SK-N-SH treated with all-trans-retinoic acid at 6 μM for 48 hours (cell line): ENCODE measurements at regions not wholly inside any gene's neighbourhood (a gene's known extent, or its start where the extent isn't known, plus 50 kb on each side); places are given as distances from the start of the nearest gene placed in this dataset.

Experiments used
- ATAC-seq: fragments of 200-7000 bp; cut with Tn5 transposase; 3 replicates; pipeline ENCODE4 v1.9.1; 2020; ENCODE audit warnings: mild to moderate bottlenecking, moderate library complexity
- ARNTL ChIP-seq: fragments of 450-650 bp; formaldehyde crosslinking; IDR thresholded peaks from 2 replicates; pipeline ENCODE4 v1.5.0; 2020; ENCODE audit warnings: low read depth, mild to moderate bottlenecking, moderate library complexity, borderline replicate concordance
- BACH2 ChIP-seq: fragments of 250-450 bp; sonication (Bioruptor Pico); IDR thresholded peaks from 2 replicates; pipeline ENCODE4 v1.9.0; 2021; ENCODE audit warnings: mild to moderate bottlenecking, borderline replicate concordance
- CREB5 ChIP-seq: fragments of 250-450 bp; sonication (Bioruptor Pico); IDR thresholded peaks from 2 replicates; pipeline ENCODE4 v1.5.1; 2020; ENCODE audit warnings: low read depth, mild to moderate bottlenecking, moderate library complexity
- CSDC2 ChIP-seq: fragments of 250-450 bp; sonication (Bioruptor Pico); IDR thresholded peaks from 2 replicates; pipeline ENCODE4 v1.5.0; 2020; ENCODE audit warnings: mild to moderate bottlenecking, moderate library complexity
- CSRNP3 ChIP-seq: fragments of 250-450 bp; sonication (Bioruptor Pico); IDR thresholded peaks from 2 replicates; pipeline ENCODE4 v1.5.1; 2021; ENCODE audit warnings: mild to moderate bottlenecking, moderate library complexity
- ESRRG ChIP-seq: fragments of 250-450 bp; sonication (Bioruptor Pico); IDR thresholded peaks from 2 replicates; pipeline ENCODE4 v1.6.1; 2021; ENCODE audit warnings: mild to moderate bottlenecking
- ISL1 ChIP-seq: fragments of 250-450 bp; sonication (Bioruptor Pico); IDR thresholded peaks from 2 replicates; pipeline ENCODE4 v2.1.2; 2022; ENCODE audit warnings: mild to moderate bottlenecking, moderate library complexity
- OSR1 ChIP-seq: fragments of 250-450 bp; sonication (Bioruptor Pico); IDR thresholded peaks from 2 replicates; pipeline ENCODE4 v1.8.0; 2022; ENCODE audit warnings: moderate library complexity, mild to moderate bottlenecking, inconsistent platforms
- PATZ1 ChIP-seq: fragments of 250-450 bp; sonication (Bioruptor Pico); IDR thresholded peaks from 2 replicates; pipeline ENCODE4 v1.8.0; 2020; ENCODE audit warnings: mild to moderate bottlenecking, moderate library complexity, borderline replicate concordance
- POU6F1 ChIP-seq: fragments of 250-450 bp; sonication (Bioruptor Pico); IDR thresholded peaks from 2 replicates; pipeline ENCODE4 v1.8.0; 2021; ENCODE audit warnings: low read depth, mild to moderate bottlenecking, moderate library complexity, borderline replicate concordance
- PPARA ChIP-seq: fragments of 250-450 bp; sonication (Bioruptor Pico); IDR thresholded peaks from 2 replicates; pipeline ENCODE4 v1.5.0; 2020; ENCODE audit warnings: mild to moderate bottlenecking, borderline replicate concordance
- RARB ChIP-seq: fragments of 250-450 bp; sonication (Bioruptor Pico); IDR thresholded peaks from 2 replicates; pipeline ENCODE4 v1.8.0; 2021; ENCODE audit warnings: mild to moderate bottlenecking, moderate library complexity
- SNAI2 ChIP-seq: fragments of 250-450 bp; sonication (Bioruptor Pico); IDR thresholded peaks from 2 replicates; pipeline ENCODE4 v1.5.0; 2020; ENCODE audit warnings: mild to moderate bottlenecking, moderate library complexity
- TCF4 ChIP-seq: fragments of 250-450 bp; sonication (Bioruptor Pico); IDR thresholded peaks from 2 replicates; pipeline ENCODE4 v1.8.0; 2021; ENCODE audit warnings: mild to moderate bottlenecking, moderate library complexity, borderline replicate concordance
- TSHZ2 ChIP-seq: fragments of 250-450 bp; sonication (Bioruptor Pico); IDR thresholded peaks from 2 replicates; pipeline ENCODE4 v1.5.0; 2020; ENCODE audit warnings: mild to moderate bottlenecking, moderate library complexity
- ZC3H10 ChIP-seq: fragments of 250-450 bp; sonication (Bioruptor Pico); IDR thresholded peaks from 2 replicates; pipeline ENCODE4 v1.5.1; 2021; ENCODE audit warnings: mild to moderate bottlenecking, moderate library complexity
- ZFP3 ChIP-seq: fragments of 250-450 bp; sonication (Bioruptor Pico); IDR thresholded peaks from 2 replicates; pipeline ENCODE4 v1.5.0; 2020; ENCODE audit warnings: mild to moderate bottlenecking, moderate library complexity
- ZFP30 ChIP-seq: fragments of 450-650 bp; formaldehyde crosslinking; IDR thresholded peaks from 2 replicates; pipeline ENCODE4 v1.5.0; 2022; ENCODE audit warnings: mild to moderate bottlenecking, moderate library complexity
- ZNF565 ChIP-seq: fragments of 450-650 bp; formaldehyde crosslinking; conservative IDR thresholded peaks from 2 replicates; pipeline ENCODE4 v1.5.0; 2020; ENCODE audit warnings: low read depth, mild to moderate bottlenecking, moderate library complexity
- ZNF70 ChIP-seq: fragments of 450-650 bp; formaldehyde crosslinking; IDR thresholded peaks from 2 replicates; pipeline ENCODE4 v1.5.0; 2020; ENCODE audit warnings: mild to moderate bottlenecking, moderate library complexity

GRCh38 chr5:4954048-4954447 is 186.1 kb upstream of the ADAMTS16 start:
- TF ChIP-seq SNAI2 (CRISPR knock-in tag), result no peak
- no peak for TF ChIP-seq ISL1
- TF ChIP-seq ZC3H10, result no peak
- no peak for TF ChIP-seq POU6F1 (CRISPR knock-in tag)
- TF ChIP-seq ESRRG (CRISPR knock-in tag), result no peak
- TF ChIP-seq ZFP3 (CRISPR knock-in tag), result no peak
- no peak for TF ChIP-seq BACH2 (CRISPR knock-in tag)
- no peak for TF ChIP-seq PATZ1 (CRISPR knock-in tag)
- TF ChIP-seq ARNTL (CRISPR knock-in tag), result no peak
- TF ChIP-seq ZNF565, result no peak
- TF ChIP-seq CREB5 (CRISPR knock-in tag), result no peak
- no peak for TF ChIP-seq TSHZ2 (CRISPR knock-in tag)
- TF ChIP-seq ZNF70 (CRISPR knock-in tag), result no peak
- no peak for TF ChIP-seq CSDC2 (CRISPR knock-in tag)
- TF ChIP-seq OSR1 (CRISPR knock-in tag), result no peak
- no peak for TF ChIP-seq RARB
- TF ChIP-seq CSRNP3 (CRISPR knock-in tag), result no peak
- TF ChIP-seq TCF4 (CRISPR knock-in tag), result no peak
- no peak for ATAC-seq

GRCh38 chr5:4963265-4963664 is 176.9 kb upstream of the ADAMTS16 start:
- TF ChIP-seq ESRRG (CRISPR knock-in tag), result no peak
- no peak for TF ChIP-seq PPARA (CRISPR knock-in tag)
- TF ChIP-seq BACH2 (CRISPR knock-in tag), result no peak
- TF ChIP-seq TSHZ2 (CRISPR knock-in tag), result no peak
- peak; percentile 68; the same call in 1 of the 2 replicates for TF ChIP-seq TCF4 (CRISPR knock-in tag)
- no peak for TF ChIP-seq ZC3H10
- TF ChIP-seq ZFP30 (CRISPR knock-in tag), result no peak
- ATAC-seq, result no peak
